Gastrocnemius medialis (tissue), 4 donors: ENCODE measurements at regions not wholly inside any gene's neighbourhood (a gene's known extent, or its start where the extent isn't known, plus 50 kb on each side); places are given as distances from the start of the nearest gene placed in this dataset.

ENCODE experiments used
- POLR2A ChIP-seq, 2 donors: fragments of 450-650 bp; IDR thresholded peaks; one replicate each; pipeline ENCODE4 v1.6.1; 2017; ENCODE audit warnings: antibody characterized with exemption in 2 of 2, mild to moderate bottlenecking in 2 of 2, moderate library complexity in 2 of 2
- TF ChIP-seq, protein P1 (sequence below), 5 experiments: fragments of 450-650 bp in 3 of 5; fragments of 200-600 bp in 2 of 5; sonication (generic) in 2 of 5; IDR thresholded peaks in 4 of 5; conservative IDR thresholded peaks in 1 of 5; 1 replicate in 4 of 5; 2 replicates in 1 of 5; pipeline ENCODE4 v1.5.1; 2016 to 2019; ENCODE audit warnings: antibody characterized with exemption in 5 of 5, mild to moderate bottlenecking in 3 of 5, moderate library complexity in 3 of 5

DNA sequence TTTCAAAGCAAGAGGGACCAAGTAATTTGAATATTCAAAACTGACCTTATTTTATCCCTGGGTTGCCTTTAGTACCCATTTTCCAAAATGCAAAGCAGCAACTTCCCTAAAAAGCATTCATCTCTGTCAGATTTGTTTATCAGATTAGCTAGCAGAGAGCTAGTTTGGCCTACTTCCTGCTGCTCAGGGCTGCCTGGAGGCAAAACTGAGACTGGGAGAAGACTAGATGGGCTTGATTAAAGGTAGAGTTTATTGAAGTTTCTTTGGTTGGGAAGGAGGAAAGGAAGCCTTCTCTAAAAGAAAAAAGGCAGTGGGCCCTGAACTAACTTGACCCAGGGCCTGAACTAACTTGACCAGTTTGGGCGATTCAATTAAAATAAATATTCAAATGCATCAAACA lies 426.1 kb upstream of the FAM98A start:
- TF ChIP-seq, protein P1, sequence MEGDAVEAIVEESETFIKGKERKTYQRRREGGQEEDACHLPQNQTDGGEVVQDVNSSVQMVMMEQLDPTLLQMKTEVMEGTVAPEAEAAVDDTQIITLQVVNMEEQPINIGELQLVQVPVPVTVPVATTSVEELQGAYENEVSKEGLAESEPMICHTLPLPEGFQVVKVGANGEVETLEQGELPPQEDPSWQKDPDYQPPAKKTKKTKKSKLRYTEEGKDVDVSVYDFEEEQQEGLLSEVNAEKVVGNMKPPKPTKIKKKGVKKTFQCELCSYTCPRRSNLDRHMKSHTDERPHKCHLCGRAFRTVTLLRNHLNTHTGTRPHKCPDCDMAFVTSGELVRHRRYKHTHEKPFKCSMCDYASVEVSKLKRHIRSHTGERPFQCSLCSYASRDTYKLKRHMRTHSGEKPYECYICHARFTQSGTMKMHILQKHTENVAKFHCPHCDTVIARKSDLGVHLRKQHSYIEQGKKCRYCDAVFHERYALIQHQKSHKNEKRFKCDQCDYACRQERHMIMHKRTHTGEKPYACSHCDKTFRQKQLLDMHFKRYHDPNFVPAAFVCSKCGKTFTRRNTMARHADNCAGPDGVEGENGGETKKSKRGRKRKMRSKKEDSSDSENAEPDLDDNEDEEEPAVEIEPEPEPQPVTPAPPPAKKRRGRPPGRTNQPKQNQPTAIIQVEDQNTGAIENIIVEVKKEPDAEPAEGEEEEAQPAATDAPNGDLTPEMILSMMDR (IDR thresholded peaks at IDR 0.05 in 4 of 5, conservative IDR thresholded peaks at IDR 0.05 in 1 of 5) = no peak
- TF ChIP-seq POLR2A (IDR thresholded peaks at IDR 0.05) = no peak
